22Rv1 (cell line): ENCODE measurements at regions not wholly inside any gene's neighbourhood (a gene's known extent, or its start where the extent isn't known, plus 50 kb on each side); places are given as distances from the start of the nearest gene placed in this dataset.

Source experiments
- CTCF ChIP-seq: fragments of 450-650 bp; IDR thresholded peaks from 2 replicates; pipeline ENCODE4 v1.5.1; 2017; ENCODE audit warnings: mild to moderate bottlenecking
- ZFX ChIP-seq: fragments of 450-650 bp; IDR thresholded peaks from 2 replicates; pipeline ENCODE4 v1.6.1; 2017; ENCODE audit warnings: antibody characterized with exemption, borderline replicate concordance

- TF ChIP-seq CTCF (no peak), ZFX (no peak)
Measured at GRCh38 chr11:37688456-37688855, 1090.4 kb upstream of the RAG2 start.
